ENCODE measurements at regions not wholly inside any gene's neighbourhood (a gene's known extent, or its start where the extent isn't known, plus 50 kb on each side); places are given as distances from the start of the nearest gene placed in this dataset.

GRCh38 chr9:135181336-135181735 lies 93.9 kb downstream of the OLFM1 start:
- TF ChIP-seq CTCF (IDR thresholded peaks at IDR 0.05) (no peak), POLR2AphosphoS5 (IDR thresholded peaks at IDR 0.05) (no peak), POLR2A (IDR thresholded peaks at IDR 0.05) (no peak), EP300 (IDR thresholded peaks at IDR 0.05) (no peak)
